HG02610 (cell line): ENCODE measurements at regions not wholly inside any gene's neighbourhood (a gene's known extent, or its start where the extent isn't known, plus 50 kb on each side); places are given as distances from the start of the nearest gene placed in this dataset.
"Not testable (repeated sequence)": the region's sequence is repeated elsewhere in the genome, so short reads cannot be mapped to it uniquely, and the experiment has no call there.

Experiments
- ATAC-seq: cut with Tn5 transposase; IDR thresholded peaks from one replicate; pipeline ENCODE4 v1.9.1; 2021; ENCODE audit warnings: mild to moderate bottlenecking, moderate library complexity; ENCODE audit not compliant: unreplicated experiment

- no peak for ATAC-seq
Observed at GRCh38 chr11:98185245-98185644, 835.5 kb upstream of the CNTN5 start.

- no peak for ATAC-seq
Observed at GRCh38 chr11:98194611-98195010, 826.1 kb upstream of the CNTN5 start.

- no peak for ATAC-seq
Observed at GRCh38 chr11:98195300-98195699, 825.4 kb upstream of the CNTN5 start.

- no peak for ATAC-seq
Observed at GRCh38 chr11:98207086-98207485, 813.7 kb upstream of the CNTN5 start.

GRCh38 chr11:98227278-98227677 lies 793.5 kb upstream of the CNTN5 start:
- ATAC-seq: no peak

GRCh38 chr11:98230678-98231077 lies 790.1 kb upstream of the CNTN5 start:
- ATAC-seq: no peak

- ATAC-seq: no peak
Observed at GRCh38 chr11:98234698-98235097, 786.1 kb upstream of the CNTN5 start.

- ATAC-seq: no peak
Observed at GRCh38 chr11:98243897-98244296, 776.9 kb upstream of the CNTN5 start.

GRCh38 chr11:98260983-98261382 lies 759.8 kb upstream of the CNTN5 start:
- ATAC-seq: no peak

GRCh38 chr11:98277251-98277912 lies 743.4 kb upstream of the CNTN5 start:
- ATAC-seq: no peak

GRCh38 chr11:98289617-98290263 lies 731.0 kb upstream of the CNTN5 start:
- ATAC-seq: no peak

GRCh38 chr11:98296091-98296880 lies 724.5 kb upstream of the CNTN5 start:
- no peak for ATAC-seq

- no peak for ATAC-seq
Observed at GRCh38 chr11:98300719-98301118, 720.0 kb upstream of the CNTN5 start.

GRCh38 chr11:98307827-98308491 lies 712.8 kb upstream of the CNTN5 start:
- ATAC-seq: no peak

GRCh38 chr11:98330306-98330705 lies 690.4 kb upstream of the CNTN5 start:
- not testable (repeated sequence) for ATAC-seq

- ATAC-seq: no peak
Observed at GRCh38 chr11:98358551-98358950, 662.2 kb upstream of the CNTN5 start.

GRCh38 chr11:98365190-98365589 lies 655.6 kb upstream of the CNTN5 start:
- ATAC-seq: no peak

GRCh38 chr11:98365941-98366340 lies 654.8 kb upstream of the CNTN5 start:
- no peak for ATAC-seq

- no peak for ATAC-seq
Observed at GRCh38 chr11:98390391-98390790, 630.4 kb upstream of the CNTN5 start.

GRCh38 chr11:98394500-98394899 lies 626.2 kb upstream of the CNTN5 start:
- ATAC-seq: not testable (repeated sequence)

- no peak for ATAC-seq
Observed at GRCh38 chr11:98398508-98398907, 622.2 kb upstream of the CNTN5 start.
